Naive thymus-derived CD4-positive, alpha-beta T cell (primary cell): ENCODE measurements at regions not wholly inside any gene's neighbourhood (a gene's known extent, or its start where the extent isn't known, plus 50 kb on each side); places are given as distances from the start of the nearest gene placed in this dataset.

Experiments
- ATAC-seq: fragments of 150-1000 bp; cut with Tn5 transposase; 2 replicates; pipeline ENCODE4 v1.10.0; 2021; ENCODE audit warnings: mild to moderate bottlenecking, moderate library complexity
- CTCF ChIA-PET: fragments of 350-600 bp; sonication (Branson Sonifier 250); formaldehyde crosslinking; loops from one replicate; lab custom pipeline; 2021; ENCODE audit warnings: antibody characterized with exemption; lab: Charles Lee
- POLR2A ChIA-PET: fragments of 350-600 bp; sonication (Branson Sonifier 250); formaldehyde crosslinking; loops from one replicate; lab custom pipeline; 2021; ENCODE audit warnings: antibody characterized with exemption, inconsistent platforms; lab: Charles Lee
- DNase-seq, 9 donors: peaks; one replicate each; pipeline versions ENCODE4 v3.0.0 to v3.0.0-alpha.2; 2020 to 2022; ENCODE audit warnings: mixed read lengths in 1 of 9
- H3K27ac ChIP-seq: one replicate; pipeline ENCODE4 v1.7.0; 2013; ENCODE audit warnings: mild to moderate bottlenecking, low read depth, low read length, moderate library complexity
- H3K27me3 ChIP-seq, 2 donors: one replicate each; pipeline ENCODE4 v1.7.0; 2013; ENCODE audit warnings: low read length in 2 of 2, mild to moderate bottlenecking in 2 of 2, moderate library complexity in 2 of 2; ENCODE audit not compliant: control insufficient read depth in 2 of 2, insufficient read depth in 2 of 2
- H3K36me3 ChIP-seq, 3 experiments: 1 replicate in 2 of 3; 2 replicates in 1 of 3; pipeline ENCODE4 v1.7.0; 2013; ENCODE audit warnings: low read length in 3 of 3, mild to moderate bottlenecking in 3 of 3, moderate library complexity in 1 of 3; ENCODE audit not compliant: insufficient read depth in 3 of 3, control insufficient read depth in 2 of 3
- H3K4me1 ChIP-seq, 2 donors: one replicate each; pipeline ENCODE4 v1.7.0; 2013; ENCODE audit warnings: low read length in 2 of 2, mild to moderate bottlenecking in 2 of 2, moderate library complexity in 1 of 2; ENCODE audit not compliant: control insufficient read depth in 2 of 2, insufficient read depth in 2 of 2
- H3K4me3 ChIP-seq: 2 replicates; pipeline ENCODE4 v1.7.0; 2013; ENCODE audit warnings: mild to moderate bottlenecking, low read length
- H3K9me3 ChIP-seq, 3 experiments: 1 replicate in 2 of 3; 2 replicates in 1 of 3; pipeline ENCODE4 v1.7.0; 2013; ENCODE audit warnings: low read length in 3 of 3; ENCODE audit not compliant: control insufficient read depth in 2 of 3
- H3K27ac Mint-ChIP-seq, 9 donors: one replicate each; pipeline ENCODE4 v1.8.0; 2020 to 2022; ENCODE audit warnings: mixed read lengths in 9 of 9, mild to moderate bottlenecking in 8 of 9, moderate library complexity in 5 of 9, inconsistent platforms in 2 of 9
- H3K27me3 Mint-ChIP-seq, 5 donors: one replicate each; pipeline ENCODE4 v1.8.0; 2021 to 2022; ENCODE audit warnings: mixed read lengths in 5 of 5, mild to moderate bottlenecking in 1 of 5
- H3K36me3 Mint-ChIP-seq, 5 donors: one replicate each; pipeline ENCODE4 v1.8.0; 2020 to 2022; ENCODE audit warnings: mixed read lengths in 5 of 5, mild to moderate bottlenecking in 3 of 5, inconsistent platforms in 1 of 5
- H3K4me1 Mint-ChIP-seq, 7 donors: one replicate each; pipeline ENCODE4 v1.8.0; 2020 to 2022; ENCODE audit warnings: mixed read lengths in 7 of 7, mild to moderate bottlenecking in 3 of 7, inconsistent platforms in 1 of 7
- H3K4me3 Mint-ChIP-seq, 10 donors: one replicate each; pipeline ENCODE4 v1.8.0; 2020 to 2022; ENCODE audit warnings: mild to moderate bottlenecking in 10 of 10, mixed read lengths in 10 of 10, moderate library complexity in 6 of 10, inconsistent platforms in 2 of 10
- H3K9me3 Mint-ChIP-seq, 11 donors: one replicate each; pipeline ENCODE4 v1.8.0; 2020 to 2022; ENCODE audit warnings: mixed read lengths in 11 of 11, mild to moderate bottlenecking in 4 of 11, inconsistent platforms in 1 of 11, moderate library complexity in 1 of 11
- intact Hi-C, 2 donors: fragments of 100-400 bp; cut with micrococcal nuclease; formaldehyde crosslinking; loops; one replicate each; pipeline ENCODE4 v1.15.1; 2023

DNA sequence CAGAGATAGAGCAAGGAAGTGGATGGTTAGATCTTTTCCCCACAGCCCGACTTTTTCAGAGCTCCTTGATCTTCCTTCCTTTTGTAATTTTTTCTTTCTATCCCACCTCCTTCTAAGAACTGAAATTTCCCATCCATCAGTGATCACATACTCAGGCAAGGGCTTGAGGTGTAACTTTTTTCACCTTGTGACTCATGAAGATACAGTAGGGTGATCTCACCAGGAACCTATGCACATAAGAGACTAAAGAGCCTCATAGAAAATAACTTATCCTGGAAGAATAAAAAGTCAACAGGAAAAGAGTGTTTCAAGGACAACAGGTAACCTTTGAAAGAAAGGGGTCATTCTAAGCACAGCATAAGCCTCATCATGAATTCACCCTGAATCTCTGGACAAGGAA is 131.2 kb upstream of the HCCS start:
- intact Hi-C loops = no loop called here
- ChIA-PET POLR2A (no interaction called here), CTCF (no interaction called here)
- Histone ChIP-seq H3K9me3 (no peaks in the 10 kb centered on the region), H3K4me1 (no peaks in the 10 kb centered on the region), H3K36me3 (no peaks in the 10 kb centered on the region), H3K27ac (no peak overlapping the region), H3K4me3 (no peak overlapping the region), H3K27me3 (no peaks in the 10 kb centered on the region)
- no peak for DNase-seq
- peaks cover 0 to 9% (median 0%) of the 10 kb centered on the region in 5 donors for H3K36me3 Mint-ChIP-seq
- no peak overlapping the region for H3K27ac Mint-ChIP-seq
- H3K9me3 Mint-ChIP-seq = peaks cover 0 to 12% (median 3%) of the 10 kb centered on the region in 11 donors
- no peaks in the 10 kb centered on the region for H3K4me1 Mint-ChIP-seq
- no peak overlapping the region for H3K4me3 Mint-ChIP-seq
- ATAC-seq = no peak
- no peaks in the 10 kb centered on the region for H3K27me3 Mint-ChIP-seq

DNA sequence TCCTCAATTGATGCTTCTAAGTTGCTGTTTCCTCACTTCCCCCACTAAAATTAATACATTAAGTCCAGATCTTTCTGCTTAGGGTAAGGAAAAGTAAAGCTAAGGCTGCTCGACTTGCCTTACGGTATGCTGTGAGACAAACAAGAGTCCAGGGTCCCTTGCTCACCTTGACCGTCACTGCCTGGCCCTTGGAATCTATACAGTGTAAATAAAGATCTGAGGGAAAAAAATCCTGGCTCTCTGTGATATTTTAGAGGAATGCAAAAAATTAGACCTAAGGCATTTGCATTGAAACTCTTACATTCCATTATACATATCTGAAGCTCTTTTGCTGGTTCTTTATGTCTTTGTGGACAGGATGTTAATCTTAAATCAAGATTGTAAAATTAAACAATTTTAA is 129.6 kb upstream of the HCCS start:
- no peaks in the 10 kb centered on the region for H3K4me1 Mint-ChIP-seq

DNA sequence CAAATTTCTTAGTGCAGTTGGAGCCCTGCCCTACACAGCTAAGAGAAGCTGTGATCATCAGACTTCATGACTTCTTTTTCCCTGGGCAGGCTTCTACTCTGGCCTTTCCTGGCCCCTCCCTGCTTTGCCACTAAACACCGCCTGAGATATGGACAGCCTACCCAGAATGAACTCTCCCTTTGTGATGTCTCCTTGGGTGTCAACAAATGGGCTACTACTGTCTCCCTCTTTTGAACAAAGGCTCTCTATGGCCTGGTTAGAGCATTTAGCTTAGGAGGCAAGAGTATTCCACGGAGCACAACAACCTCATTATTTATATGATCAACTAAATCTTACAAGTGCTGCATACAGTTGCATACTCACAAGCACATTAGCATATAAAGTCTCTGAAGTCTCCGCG is 127.6 kb upstream of the HCCS start:
- DNase-seq (no peak), ATAC-seq (no peak)
- intact Hi-C loops = no loop called here
- CTCF ChIA-PET = interaction anchor here (0.5 kb wide), 1 partner anchor 10 kb away, joined by 3 read pairs; no protein-coding TSS in a partner anchor
- Histone ChIP-seq H3K9me3 (no peaks in the 10 kb centered on the region), H3K4me1 (no peaks in the 10 kb centered on the region), H3K4me3 (no peak overlapping the region), H3K27ac (no peak overlapping the region), H3K36me3 (no peaks in the 10 kb centered on the region), H3K27me3 (no peaks in the 10 kb centered on the region)
- H3K4me1 Mint-ChIP-seq = no peaks in the 10 kb centered on the region
- H3K36me3 Mint-ChIP-seq = peaks cover 0 to 5% (median 0%) of the 10 kb centered on the region in 5 donors
- H3K27me3 Mint-ChIP-seq = no peaks in the 10 kb centered on the region
- no peak overlapping the region for H3K4me3 Mint-ChIP-seq
- H3K9me3 Mint-ChIP-seq = peaks cover 0 to 7% (median 2%) of the 10 kb centered on the region in 11 donors
- no peak overlapping the region for H3K27ac Mint-ChIP-seq
- POLR2A ChIA-PET = no interaction called here

More for the DNA sequence above, 129.6 kb upstream of the HCCS start:
- no peaks in the 10 kb centered on the region for H3K36me3 ChIP-seq
- no peaks in the 10 kb centered on the region for H3K27me3 ChIP-seq
- Mint-ChIP-seq H3K27ac (no peak overlapping the region), H3K36me3 (peaks cover 0 to 9% (median 0%) of the 10 kb centered on the region in 5 donors), H3K9me3 (peaks cover 0 to 12% (median 3%) of the 10 kb centered on the region in 11 donors), H3K27me3 (no peaks in the 10 kb centered on the region), H3K4me3 (no peak overlapping the region)
- ChIA-PET POLR2A (no interaction called here), CTCF (no interaction called here)
- H3K4me3 ChIP-seq = no peak overlapping the region
- intact Hi-C loops = no loop called here
- no peaks in the 10 kb centered on the region for H3K9me3 ChIP-seq
- ATAC-seq (no peak), DNase-seq (no peak)
- no peak overlapping the region for H3K27ac ChIP-seq
- no peaks in the 10 kb centered on the region for H3K4me1 ChIP-seq

DNA sequence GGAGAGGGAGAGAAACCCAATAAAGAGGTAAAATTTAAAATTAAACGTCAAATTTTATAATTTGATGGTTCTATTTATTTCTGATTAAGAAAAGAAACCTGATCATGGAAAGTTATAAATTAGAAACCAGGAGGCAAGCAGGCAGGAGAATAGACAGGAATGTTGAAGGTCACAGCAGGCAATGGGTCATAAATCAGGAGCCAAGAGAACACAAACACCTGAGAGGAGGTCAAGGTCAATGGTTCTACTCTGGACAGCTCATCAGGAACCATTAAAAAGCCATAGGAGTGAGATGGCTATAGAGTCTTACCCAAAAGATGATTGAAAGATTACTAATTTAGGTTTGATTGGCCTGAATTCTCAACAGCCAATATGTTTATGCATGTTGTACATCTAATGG is 126.9 kb upstream of the HCCS start:
- no peak for DNase-seq
- H3K4me3 Mint-ChIP-seq = no peak overlapping the region
- H3K4me1 ChIP-seq = no peaks in the 10 kb centered on the region

DNA sequence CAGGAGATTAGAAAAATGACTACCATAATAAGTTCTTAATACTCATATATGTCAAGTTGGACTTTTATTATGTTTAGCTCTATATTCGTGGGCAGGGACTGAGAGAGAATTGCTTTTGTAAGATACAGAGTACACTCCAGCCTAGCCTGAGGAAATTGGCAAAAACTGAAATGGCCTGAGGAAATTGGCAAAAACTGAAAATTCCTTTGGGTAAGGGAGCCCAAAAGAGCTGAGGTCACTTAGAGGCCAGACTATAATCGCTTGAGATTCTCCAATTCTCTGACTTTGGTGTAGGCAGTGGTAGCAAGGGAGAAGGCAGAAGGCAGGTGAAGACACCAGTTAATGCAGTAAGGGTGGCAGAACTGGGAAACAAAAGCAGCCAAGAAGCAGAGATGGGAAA is 124.5 kb upstream of the HCCS start:
- no peak overlapping the region for H3K27ac Mint-ChIP-seq
- Histone ChIP-seq H3K4me3 (no peak overlapping the region), H3K27me3 (no peaks in the 10 kb centered on the region), H3K4me1 (no peaks in the 10 kb centered on the region), H3K27ac (no peak overlapping the region), H3K9me3 (no peaks in the 10 kb centered on the region), H3K36me3 (no peaks in the 10 kb centered on the region)
- no peaks in the 10 kb centered on the region for H3K36me3 Mint-ChIP-seq
- no peaks in the 10 kb centered on the region for H3K4me1 Mint-ChIP-seq
- ATAC-seq (no peak), DNase-seq (no peak)
- POLR2A ChIA-PET = no interaction called here
- H3K9me3 Mint-ChIP-seq = peaks cover 0 to 7% (median 0%) of the 10 kb centered on the region in 11 donors
- intact Hi-C loops = no loop called here
- H3K4me3 Mint-ChIP-seq = no peak overlapping the region
- CTCF ChIA-PET = no interaction called here
- H3K27me3 Mint-ChIP-seq = no peaks in the 10 kb centered on the region

More for the DNA sequence above, 126.9 kb upstream of the HCCS start:
- H3K27ac ChIP-seq = no peak overlapping the region
- ChIA-PET POLR2A (no interaction called here), CTCF (no interaction called here)
- no peaks in the 10 kb centered on the region for H3K27me3 ChIP-seq
- no peaks in the 10 kb centered on the region for H3K4me1 Mint-ChIP-seq
- H3K9me3 Mint-ChIP-seq = peaks cover 0 to 5% (median 0%) of the 10 kb centered on the region in 11 donors
- no peak overlapping the region for H3K27ac Mint-ChIP-seq
- H3K27me3 Mint-ChIP-seq = no peaks in the 10 kb centered on the region
- H3K9me3 ChIP-seq = no peaks in the 10 kb centered on the region
- intact Hi-C loops = no loop called here
- H3K36me3 Mint-ChIP-seq = peaks cover 0 to 5% (median 0%) of the 10 kb centered on the region in 5 donors
- ATAC-seq = no peak
- no peak overlapping the region for H3K4me3 ChIP-seq
- no peaks in the 10 kb centered on the region for H3K36me3 ChIP-seq

DNA sequence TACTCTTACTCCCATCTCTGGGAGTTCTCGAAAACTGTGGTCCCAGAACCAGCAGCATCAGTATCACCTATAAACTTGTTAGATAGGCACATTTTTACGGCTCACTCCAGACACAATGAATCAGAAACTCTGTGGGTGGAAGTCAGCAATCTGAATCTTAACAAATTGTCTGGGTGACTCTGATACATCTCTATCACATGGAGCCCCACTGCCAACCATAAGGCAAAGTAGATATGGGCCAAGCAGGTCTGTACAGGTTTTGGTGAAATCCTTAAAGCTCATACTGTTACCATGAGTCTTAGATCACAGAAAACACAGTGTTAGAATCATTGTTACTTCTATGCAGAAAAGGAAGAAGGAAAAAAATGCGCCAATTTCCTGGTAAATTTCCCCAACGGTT is 122.5 kb upstream of the HCCS start:
- Mint-ChIP-seq H3K27me3 (no peaks in the 10 kb centered on the region), H3K36me3 (no peaks in the 10 kb centered on the region), H3K9me3 (peaks cover 0 to 10% (median 0%) of the 10 kb centered on the region in 11 donors), H3K27ac (no peak overlapping the region), H3K4me1 (peaks cover 0 to 2% (median 0%) of the 10 kb centered on the region in 7 donors), H3K4me3 (no peak overlapping the region)
- Histone ChIP-seq H3K4me3 (no peak overlapping the region), H3K9me3 (no peaks in the 10 kb centered on the region), H3K36me3 (no peaks in the 10 kb centered on the region), H3K27me3 (no peaks in the 10 kb centered on the region), H3K27ac (no peak overlapping the region), H3K4me1 (no peaks in the 10 kb centered on the region)
- ATAC-seq (no peak), DNase-seq (no peak)
- POLR2A ChIA-PET = no interaction called here
- intact Hi-C loops = no loop called here
- CTCF ChIA-PET = no interaction called here

DNA sequence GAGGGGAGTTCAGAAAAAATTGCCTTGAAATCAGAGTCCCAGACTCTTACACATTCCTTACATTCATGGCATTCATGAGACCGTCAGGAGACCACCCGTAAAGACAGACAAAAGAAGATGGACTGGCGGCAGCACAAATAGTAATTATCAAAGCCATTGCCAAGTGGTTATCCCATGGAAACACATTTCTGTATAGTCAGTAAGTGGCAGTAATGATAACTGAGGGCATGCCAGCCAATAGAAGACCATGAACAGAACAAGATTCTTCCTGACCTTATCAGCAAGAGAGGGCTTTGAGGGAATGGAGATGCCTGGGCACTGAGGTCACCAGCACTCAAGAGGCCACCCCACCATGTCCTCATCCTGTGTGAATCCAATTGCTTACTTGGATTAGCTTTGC is 121.7 kb upstream of the HCCS start:
- H3K27ac ChIP-seq = no peak overlapping the region
- intact Hi-C loops = no loop called here
- Mint-ChIP-seq H3K4me1 (peaks cover 0 to 2% (median 0%) of the 10 kb centered on the region in 7 donors), H3K27me3 (no peaks in the 10 kb centered on the region), H3K9me3 (peaks cover 0 to 12% (median 0%) of the 10 kb centered on the region in 11 donors), H3K4me3 (no peak overlapping the region), H3K27ac (no peak overlapping the region), H3K36me3 (no peaks in the 10 kb centered on the region)
- POLR2A ChIA-PET = no interaction called here
- no peak overlapping the region for H3K4me3 ChIP-seq
- H3K27me3 ChIP-seq = no peaks in the 10 kb centered on the region
- no peak for ATAC-seq
- no peaks in the 10 kb centered on the region for H3K9me3 ChIP-seq
- DNase-seq = no peak
- no peaks in the 10 kb centered on the region for H3K4me1 ChIP-seq
- CTCF ChIA-PET = no interaction called here
- no peaks in the 10 kb centered on the region for H3K36me3 ChIP-seq
